Activated gamma-delta T cell treated with anti-CD3 and anti-CD28 coated beads, Interleukin-2, amount 50 U/mL, for 16 hours (primary cell): ENCODE measurements at regions not wholly inside any gene's neighbourhood (a gene's known extent, or its start where the extent isn't known, plus 50 kb on each side); places are given as distances from the start of the nearest gene placed in this dataset.

Experiments used
- DNase-seq: peaks from one replicate; pipeline ENCODE4 v3.0.0-alpha.2; 2020; ENCODE audit warnings: low read depth

DNA sequence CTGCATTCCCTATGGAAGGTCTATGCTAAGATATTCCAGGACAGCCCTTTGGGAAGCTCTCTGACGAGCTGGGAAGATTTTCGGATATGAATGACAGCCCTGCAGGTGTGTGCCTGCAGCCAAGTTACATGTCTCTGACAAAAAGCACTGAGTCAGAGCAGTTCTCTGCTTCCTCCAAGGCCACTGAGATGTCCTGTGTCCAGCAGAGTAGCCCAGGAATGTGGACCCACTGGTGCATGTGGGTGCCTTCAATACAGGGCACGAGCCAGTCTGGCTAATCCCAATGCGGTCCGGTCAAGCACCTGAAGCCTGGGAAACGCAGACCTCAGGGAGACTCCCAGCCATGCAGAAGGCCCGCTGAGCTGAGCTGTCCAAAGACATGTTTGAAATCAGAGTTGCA lies 565.7 kb downstream of the TCERG1L start:
- DNase-seq: no peak

GRCh38 chr10:130746311-130746710 lies 565.2 kb downstream of the TCERG1L start:
- no peak for DNase-seq

DNA sequence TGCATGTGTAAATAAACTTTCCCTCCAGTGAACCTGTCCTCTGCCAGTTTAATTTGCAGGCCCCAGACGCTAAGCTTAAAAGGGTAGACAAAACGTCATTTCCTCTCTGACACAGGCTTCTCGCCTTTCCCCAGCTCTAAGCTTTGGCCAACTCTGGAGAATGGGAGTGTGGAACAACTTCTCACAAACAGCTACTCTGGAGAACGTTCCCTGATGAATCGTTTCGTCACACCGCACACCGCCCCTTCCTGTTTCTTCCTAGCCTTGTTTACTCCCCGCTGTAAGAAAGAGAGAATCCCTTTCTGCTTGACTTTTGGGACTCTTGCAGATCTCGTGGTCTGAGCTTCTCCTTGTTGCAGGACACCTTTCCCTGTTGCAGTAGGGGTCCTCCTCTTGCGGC lies 564.2 kb downstream of the TCERG1L start:
- DNase-seq: no peak

GRCh38 chr10:130747946-130748345 lies 563.6 kb downstream of the TCERG1L start:
- no peak for DNase-seq

DNA sequence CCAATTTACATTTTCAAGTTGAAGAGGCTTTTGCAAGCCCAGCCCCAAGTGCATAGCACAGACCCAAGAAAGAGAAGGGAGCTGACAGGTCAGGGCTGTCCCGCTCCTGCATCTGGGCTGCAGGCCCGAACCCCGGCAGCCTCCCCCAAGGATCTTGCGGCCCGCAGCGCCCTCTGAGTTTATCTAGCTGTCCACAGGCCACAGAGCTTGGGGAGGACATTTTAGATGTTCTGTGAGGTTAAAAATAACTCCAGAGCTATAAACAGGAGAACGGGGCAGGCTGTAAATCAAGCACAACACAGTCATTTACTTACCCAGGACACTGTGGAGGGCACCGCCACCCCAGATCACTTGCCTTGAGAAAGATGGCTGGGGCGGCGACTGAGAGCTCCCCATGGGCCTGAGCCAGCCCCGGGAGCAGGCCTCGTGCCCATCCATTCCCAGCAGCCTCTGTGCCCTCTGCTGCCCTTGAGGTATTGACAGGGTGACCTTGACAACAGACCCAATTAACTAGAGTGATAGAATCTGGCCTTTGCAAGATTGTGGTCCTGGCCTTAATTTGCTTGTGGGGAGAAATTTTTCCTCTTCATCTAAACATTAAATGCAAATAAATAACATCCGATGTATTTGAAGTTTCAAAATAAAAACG lies 563.0 kb downstream of the TCERG1L start:
- no peak for DNase-seq

GRCh38 chr10:130749911-130750310 lies 561.6 kb downstream of the TCERG1L start:
- no peak for DNase-seq

GRCh38 chr10:130750441-130750840 lies 561.1 kb downstream of the TCERG1L start:
- DNase-seq: no peak

- no peak for DNase-seq
These were observed 560.2 kb downstream of the TCERG1L start for GRCh38 chr10:130751106-130751840.

DNA sequence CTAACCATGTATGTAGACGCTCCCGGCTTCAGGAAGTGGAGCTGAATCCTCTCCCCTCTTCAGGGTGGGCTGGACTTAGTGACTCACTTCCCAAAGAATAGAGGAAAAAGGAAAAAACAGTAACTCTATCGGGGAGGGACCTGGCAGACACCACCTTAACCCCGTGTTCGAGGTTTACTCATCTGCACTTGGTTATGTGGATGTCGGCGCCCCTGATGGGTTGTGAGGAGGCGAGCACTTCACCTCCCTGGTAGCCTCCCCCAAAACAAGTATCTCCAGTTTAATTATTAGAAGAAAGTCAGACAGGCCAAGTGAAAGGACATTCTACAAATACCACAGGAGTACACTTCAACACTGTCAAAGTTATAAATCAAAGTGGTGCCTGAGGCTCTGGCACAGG lies 559.7 kb downstream of the TCERG1L start:
- DNase-seq: no peak

DNA sequence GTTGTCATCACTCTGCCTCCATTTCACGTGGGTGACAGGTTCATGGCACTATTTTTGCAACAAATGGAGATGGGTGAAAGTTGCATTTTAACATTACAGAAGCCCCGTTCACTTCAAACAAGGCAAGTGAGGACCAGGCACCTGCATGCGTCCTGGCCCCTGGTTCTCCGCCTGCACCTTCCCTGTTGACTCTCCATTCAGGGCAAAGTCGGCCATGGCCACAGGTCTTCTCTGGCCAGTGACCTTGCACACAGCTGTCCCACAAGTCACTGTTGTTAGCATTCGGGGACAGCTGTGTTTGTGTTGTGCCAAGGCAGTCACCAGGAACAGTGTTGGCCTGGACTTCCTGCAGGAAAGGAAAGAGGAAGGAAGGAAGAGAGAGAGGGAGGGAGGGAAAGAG lies 554.9 kb downstream of the TCERG1L start:
- DNase-seq: no peak

DNA sequence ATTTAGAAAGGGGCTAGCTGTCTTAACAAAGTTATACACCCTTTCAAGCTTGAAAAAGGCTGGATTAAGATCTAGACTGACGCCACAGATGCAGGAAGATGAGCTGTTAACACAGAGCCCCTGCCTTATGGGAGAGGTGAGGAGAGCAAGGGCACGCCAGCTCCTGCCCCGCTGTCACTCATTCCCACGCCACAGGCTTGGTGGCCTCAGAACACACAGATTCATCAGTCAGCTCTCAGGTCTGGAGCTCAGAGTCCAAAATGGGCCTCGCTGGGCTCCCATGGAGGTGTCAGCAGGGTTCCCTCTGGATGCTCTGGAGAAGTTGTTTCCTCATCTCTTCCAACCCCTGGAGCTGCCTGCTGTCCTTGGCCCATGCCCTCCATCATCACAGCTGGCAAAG lies 554.2 kb downstream of the TCERG1L start:
- no peak for DNase-seq

DNA sequence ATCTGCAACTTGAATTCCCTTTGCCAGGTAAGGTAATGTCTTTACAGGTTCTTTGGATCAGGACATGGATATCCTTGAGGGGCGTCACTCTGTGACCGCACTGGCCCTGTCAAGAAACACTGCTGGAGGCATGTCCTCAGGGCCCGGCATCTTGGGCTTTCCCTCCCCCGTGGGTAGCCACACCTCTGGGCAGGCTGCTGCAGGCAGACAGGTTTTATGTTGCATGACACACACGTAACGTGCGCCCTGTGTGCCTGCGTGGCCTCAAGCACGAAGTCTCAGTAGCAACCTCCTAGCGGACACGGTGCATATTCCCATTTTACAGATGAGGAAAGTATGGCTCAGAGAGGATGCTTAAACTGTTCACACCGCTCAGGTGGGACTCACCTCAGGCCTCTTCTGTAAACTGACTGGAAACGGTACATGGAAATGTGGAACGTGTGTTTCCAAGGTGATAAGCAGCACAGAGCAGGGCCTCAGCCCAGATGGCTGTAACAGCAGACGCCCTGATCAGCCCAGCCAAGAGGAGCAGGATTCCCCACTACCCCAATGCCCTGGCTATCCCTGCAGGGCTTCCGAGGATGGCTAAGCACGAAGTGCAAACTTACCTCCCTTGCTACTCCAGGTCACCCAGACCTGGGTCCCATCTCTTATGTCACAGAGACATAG lies 553.6 kb downstream of the TCERG1L start:
- no peak for DNase-seq

- no peak for DNase-seq
These were observed 553.0 kb downstream of the TCERG1L start for GRCh38 chr10:130758529-130758928.

DNA sequence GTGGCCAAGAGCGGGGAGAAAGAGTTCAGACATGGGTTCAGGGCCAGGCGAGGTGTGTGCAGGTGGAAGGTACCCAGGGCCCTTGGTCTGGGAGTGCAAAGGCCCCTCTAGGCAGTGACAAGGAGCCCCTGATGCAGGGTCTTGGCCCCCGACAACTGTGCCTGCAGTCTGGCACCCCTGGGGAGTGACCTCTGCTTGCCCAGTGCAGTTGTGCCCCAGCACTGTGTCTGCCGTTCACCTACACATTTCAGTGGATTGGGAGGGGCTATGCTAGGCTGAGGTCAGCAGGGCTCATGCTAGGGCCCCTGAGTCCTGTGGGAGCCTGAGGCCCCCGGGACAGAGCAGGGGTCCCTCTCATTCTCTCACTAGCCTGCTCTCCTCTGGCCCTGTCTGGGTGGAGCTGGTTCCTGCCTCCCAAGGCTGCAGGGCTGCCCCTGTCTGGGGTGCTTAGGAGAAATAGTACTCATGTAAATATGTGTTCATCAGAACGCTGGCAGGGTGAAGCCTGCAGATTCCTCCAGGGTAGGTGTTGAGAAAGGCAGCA lies 550.4 kb downstream of the TCERG1L start:
- DNase-seq: no peak

DNA sequence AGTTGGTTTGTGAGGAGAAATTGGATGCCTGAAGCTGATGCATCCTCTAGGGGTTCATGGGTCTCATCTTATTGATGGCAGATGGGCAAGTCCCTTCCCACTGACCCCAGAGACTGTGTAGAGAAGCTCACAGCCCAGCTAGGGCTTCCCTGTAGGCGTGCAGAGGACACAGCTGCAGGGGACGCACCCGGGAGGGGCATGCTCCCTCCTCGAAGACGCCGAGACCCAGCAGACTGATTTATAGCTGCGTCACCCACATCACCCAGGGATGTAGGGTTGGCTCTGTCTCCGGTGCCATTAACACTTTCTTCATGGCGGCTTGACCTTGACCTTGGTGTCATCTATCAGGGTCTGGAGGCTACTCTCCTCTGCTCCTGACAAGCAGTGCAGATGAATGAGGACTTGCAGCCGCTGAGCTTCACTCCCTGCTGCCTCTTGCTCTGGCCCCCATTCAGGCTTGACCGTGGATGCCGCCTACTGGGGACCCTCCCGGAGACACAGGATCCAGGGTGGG lies 549.7 kb downstream of the TCERG1L start:
- DNase-seq: no peak

DNA sequence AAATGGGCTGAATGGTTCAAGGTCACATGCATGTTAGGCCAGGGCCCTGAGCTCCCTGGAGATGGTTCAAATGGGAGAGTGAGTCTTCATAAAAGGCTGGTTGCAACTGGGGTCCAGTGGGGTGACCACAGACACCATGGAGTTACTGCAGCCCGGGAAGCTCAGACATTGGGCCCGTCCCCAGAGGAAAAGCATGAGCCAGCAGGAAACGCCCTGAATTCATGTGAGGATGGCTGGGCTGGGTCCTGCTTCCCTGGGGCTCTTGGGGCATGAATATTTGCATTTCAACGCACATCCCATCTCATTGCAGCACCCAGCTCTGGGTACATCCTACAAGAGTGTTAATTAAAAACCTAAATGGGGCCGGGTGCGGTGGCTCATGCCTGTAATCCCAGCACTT lies 549.0 kb downstream of the TCERG1L start:
- DNase-seq: no peak

DNA sequence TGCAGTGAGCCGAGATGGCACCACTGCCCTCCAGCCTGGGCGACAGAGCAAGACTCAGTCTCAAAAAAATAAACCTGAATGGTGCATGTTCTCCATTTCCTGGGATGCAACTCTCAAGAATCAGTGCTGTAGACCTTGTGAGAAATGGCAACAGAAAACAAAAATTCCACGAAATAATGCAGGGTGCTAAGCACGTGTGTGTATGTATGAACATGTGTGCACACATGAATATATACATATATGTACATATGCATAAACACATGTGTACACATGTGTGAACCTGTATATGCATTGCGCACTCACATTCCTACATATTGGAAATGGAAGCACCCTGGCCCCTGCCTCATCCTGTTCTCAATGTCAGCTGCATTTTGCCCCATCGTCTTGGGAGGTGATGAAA lies 548.5 kb downstream of the TCERG1L start:
- no peak for DNase-seq

- no peak for DNase-seq
These were observed 548.0 kb downstream of the TCERG1L start for GRCh38 chr10:130763491-130763890.

DNA sequence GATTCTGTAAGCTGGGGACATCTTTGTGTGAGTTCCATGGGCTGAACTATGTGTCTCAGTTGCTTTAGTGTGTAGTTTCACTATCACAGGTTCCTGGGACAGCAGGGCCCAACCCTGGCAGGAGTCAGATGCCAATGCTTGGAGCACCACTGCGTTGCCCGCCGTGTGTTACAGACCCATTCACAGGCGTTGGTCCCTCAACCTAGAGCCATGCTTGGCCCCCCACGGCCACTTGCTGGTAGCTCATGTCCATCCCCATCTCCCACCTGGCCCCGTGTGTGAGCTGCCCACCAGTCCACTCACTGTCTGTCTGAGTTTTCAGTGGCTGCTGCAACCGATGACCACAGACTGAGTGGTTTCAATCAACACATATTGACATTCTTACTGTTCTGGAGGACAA lies 546.9 kb downstream of the TCERG1L start:
- no peak for DNase-seq

DNA sequence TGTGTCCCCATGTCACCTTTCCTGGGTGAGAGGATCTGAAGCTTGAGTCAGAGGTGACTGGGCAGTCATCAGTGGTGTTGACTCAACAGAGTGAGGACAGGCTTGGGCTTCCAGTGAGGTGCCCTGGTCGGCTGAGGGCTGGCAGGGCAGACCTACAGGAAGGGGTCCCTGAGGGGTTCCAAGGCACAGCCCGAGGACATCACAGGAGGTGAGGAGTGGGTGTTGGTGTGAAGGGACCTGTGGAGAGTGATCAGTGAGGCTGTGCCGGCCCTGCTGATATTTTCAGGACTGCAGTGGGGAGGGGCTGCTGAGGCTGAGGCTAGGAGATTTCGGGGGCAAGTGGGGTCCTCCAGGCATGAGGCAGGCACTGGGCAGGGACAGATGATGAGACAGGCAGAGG lies 545.5 kb downstream of the TCERG1L start:
- no peak for DNase-seq

GRCh38 chr10:130767116-130767730 lies 544.3 kb downstream of the TCERG1L start:
- no peak for DNase-seq
